ENCODE measurements at regions not wholly inside any gene's neighbourhood (a gene's known extent, or its start where the extent isn't known, plus 50 kb on each side); places are given as distances from the start of the nearest gene placed in this dataset.

GRCh38 chr11:69393178-69393832 is 88.2 kb upstream of the LINC01488 start:
- no peak for DNase-seq (ENCODE audit: low read depth)
- TF ChIP-seq, protein P1, sequence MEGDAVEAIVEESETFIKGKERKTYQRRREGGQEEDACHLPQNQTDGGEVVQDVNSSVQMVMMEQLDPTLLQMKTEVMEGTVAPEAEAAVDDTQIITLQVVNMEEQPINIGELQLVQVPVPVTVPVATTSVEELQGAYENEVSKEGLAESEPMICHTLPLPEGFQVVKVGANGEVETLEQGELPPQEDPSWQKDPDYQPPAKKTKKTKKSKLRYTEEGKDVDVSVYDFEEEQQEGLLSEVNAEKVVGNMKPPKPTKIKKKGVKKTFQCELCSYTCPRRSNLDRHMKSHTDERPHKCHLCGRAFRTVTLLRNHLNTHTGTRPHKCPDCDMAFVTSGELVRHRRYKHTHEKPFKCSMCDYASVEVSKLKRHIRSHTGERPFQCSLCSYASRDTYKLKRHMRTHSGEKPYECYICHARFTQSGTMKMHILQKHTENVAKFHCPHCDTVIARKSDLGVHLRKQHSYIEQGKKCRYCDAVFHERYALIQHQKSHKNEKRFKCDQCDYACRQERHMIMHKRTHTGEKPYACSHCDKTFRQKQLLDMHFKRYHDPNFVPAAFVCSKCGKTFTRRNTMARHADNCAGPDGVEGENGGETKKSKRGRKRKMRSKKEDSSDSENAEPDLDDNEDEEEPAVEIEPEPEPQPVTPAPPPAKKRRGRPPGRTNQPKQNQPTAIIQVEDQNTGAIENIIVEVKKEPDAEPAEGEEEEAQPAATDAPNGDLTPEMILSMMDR (IDR thresholded peaks at IDR 0.05; ENCODE audit: insufficient read depth, low read depth, low read length, missing control alignments) = no peak
- H3K4me3 ChIP-seq (ENCODE audit: low read depth, low read length) = no peak overlapping the region

GRCh38 chr11:69393865-69394233 is 87.6 kb upstream of the LINC01488 start:
- DNase-seq (ENCODE audit: low read depth) = no peak
- TF ChIP-seq, protein P1 (IDR thresholded peaks at IDR 0.05; ENCODE audit: insufficient read depth, low read depth, low read length, missing control alignments) = no peak
- H3K4me3 ChIP-seq (ENCODE audit: low read depth, low read length) = no peak overlapping the region

DNA sequence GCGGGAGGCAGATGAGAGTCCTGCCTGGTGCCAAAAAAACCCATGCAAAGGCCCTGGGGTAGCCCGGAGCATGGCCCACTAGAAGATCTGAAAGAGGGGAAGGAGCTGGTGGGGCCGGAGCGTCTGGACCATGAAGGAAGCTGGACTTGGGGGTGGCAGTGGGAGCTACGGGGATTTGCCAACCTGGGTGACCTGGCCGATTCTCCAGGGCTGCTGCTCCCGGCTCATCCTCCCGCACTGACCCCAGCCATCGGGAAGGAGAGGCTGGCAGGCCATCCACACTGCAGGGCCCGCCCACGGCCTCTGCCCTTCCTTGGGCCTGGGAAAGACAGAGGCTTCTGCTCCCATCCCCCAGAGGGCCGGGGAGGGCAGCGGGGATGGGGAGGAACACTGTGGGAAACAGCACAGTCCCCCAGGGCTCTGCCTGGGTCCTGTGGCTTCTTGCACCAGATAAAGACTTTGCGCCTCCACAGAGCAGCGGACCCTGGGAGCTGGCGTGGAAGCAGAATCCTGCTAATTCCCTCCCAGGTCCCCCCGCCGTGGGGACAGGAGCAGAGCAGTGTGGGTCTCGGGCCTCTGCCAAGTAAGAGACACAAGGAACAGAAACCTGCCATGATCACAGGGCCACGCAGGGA is 87.1 kb upstream of the LINC01488 start:
- TF ChIP-seq, protein P1 (IDR thresholded peaks at IDR 0.05; ENCODE audit: insufficient read depth, low read depth, low read length, missing control alignments) = no peak
- no peak overlapping the region for H3K4me3 ChIP-seq (ENCODE audit: low read depth, low read length)
- no peak for DNase-seq (ENCODE audit: low read depth)

DNA sequence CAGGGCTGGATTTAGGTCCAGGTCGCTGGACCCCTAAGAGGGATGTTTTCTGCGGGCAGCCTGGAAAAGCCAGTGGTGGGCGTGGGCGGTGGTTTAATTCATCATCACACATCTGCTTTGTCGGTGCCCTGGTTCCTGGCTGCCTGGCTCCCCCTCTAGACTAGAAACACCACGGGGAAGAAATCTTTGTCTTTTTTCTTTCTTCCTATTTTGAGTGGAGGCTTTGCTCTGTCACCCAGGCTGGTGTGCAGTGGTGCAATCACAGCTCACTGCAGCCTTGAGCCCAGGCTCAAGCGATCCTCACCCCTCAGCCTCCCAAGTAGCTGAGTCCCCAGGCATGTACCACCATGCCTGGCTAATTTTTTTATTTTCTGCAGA is 86.6 kb upstream of the LINC01488 start:
- no peak overlapping the region for H3K4me3 ChIP-seq (ENCODE audit: low read depth, low read length)
- DNase-seq (ENCODE audit: low read depth) = no peak
- TF ChIP-seq, protein P1 (IDR thresholded peaks at IDR 0.05; ENCODE audit: insufficient read depth, low read depth, low read length, missing control alignments) = no peak

DNA sequence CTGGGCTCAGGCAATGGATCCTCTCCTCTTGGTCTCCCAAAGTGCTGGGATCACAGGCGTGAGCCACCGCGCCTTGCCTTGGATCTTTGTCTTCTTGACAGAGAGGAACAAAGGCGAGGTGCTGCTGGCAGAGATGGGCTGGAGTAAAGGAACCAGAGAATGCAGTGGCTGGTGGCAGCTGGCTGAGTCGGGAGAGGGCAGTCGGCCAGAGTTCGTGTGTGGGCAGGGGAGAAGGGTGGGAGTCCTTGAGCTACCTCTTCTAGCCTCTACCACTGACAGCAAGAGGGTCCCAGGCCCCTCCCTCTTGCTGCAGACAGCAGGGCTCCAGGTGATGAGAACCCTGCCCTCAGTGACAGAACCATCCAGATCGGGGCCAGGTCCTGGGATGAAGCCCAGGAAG is 86.2 kb upstream of the LINC01488 start:
- no peak overlapping the region for H3K4me3 ChIP-seq (ENCODE audit: low read depth, low read length)
- TF ChIP-seq, protein P1 (IDR thresholded peaks at IDR 0.05; ENCODE audit: insufficient read depth, low read depth, low read length, missing control alignments) = no peak

GRCh38 chr11:69396051-69396947 is 85.2 kb upstream of the LINC01488 start:
- DNase-seq (ENCODE audit: low read depth) = no peak
- TF ChIP-seq, protein P1 (IDR thresholded peaks at IDR 0.05; ENCODE audit: insufficient read depth, low read depth, low read length, missing control alignments) = no peak
- no peak overlapping the region for H3K4me3 ChIP-seq (ENCODE audit: low read depth, low read length)

More for the DNA sequence above, 86.2 kb upstream of the LINC01488 start:
- DNase-seq (ENCODE audit: low read depth) = no peak
